Endothelial cell of umbilical vein (primary cell): ENCODE measurements at regions not wholly inside any gene's neighbourhood (a gene's known extent, or its start where the extent isn't known, plus 50 kb on each side); places are given as distances from the start of the nearest gene placed in this dataset.

ENCODE experiments used
- EZH2 ChIP-seq: IDR thresholded peaks from 2 replicates; pipeline ENCODE4 v1.6.1; 2012; ENCODE audit warnings: borderline replicate concordance, low read depth, mild to moderate bottlenecking, moderate library complexity, low read length, inconsistent platforms; ENCODE audit not compliant: severe bottlenecking
- JUN ChIP-seq: IDR thresholded peaks from 2 replicates; pipeline ENCODE4 v1.6.1; 2011; ENCODE audit warnings: borderline replicate concordance, low read depth; ENCODE audit not compliant: insufficient read length, insufficient read depth
- POLR2A ChIP-seq: IDR thresholded peaks from 2 replicates; pipeline ENCODE4 v1.6.1; 2012; ENCODE audit warnings: low read depth, mild to moderate bottlenecking, control low read depth, low read length
- POLR2AphosphoS5 ChIP-seq: IDR thresholded peaks from 2 replicates; pipeline ENCODE4 v1.6.1; 2012; ENCODE audit warnings: low read depth, mild to moderate bottlenecking, control low read depth, low read length, moderate library complexity; ENCODE audit not compliant: insufficient read depth
- TF ChIP-seq, protein P1 (sequence below), 2 donors: IDR thresholded peaks; 1 replicate in 1 of 2; 2 replicates in 1 of 2; pipeline ENCODE4 v1.5.1; 2011; ENCODE audit warnings: low read length in 2 of 2, mild to moderate bottlenecking in 2 of 2, moderate library complexity in 2 of 2, control low read depth in 1 of 2, inconsistent platforms in 1 of 2, low read depth in 1 of 2; ENCODE audit not compliant: insufficient read depth in 1 of 2; ENCODE audit errors: extremely low read depth in 1 of 2
- TF ChIP-seq, protein P2 (sequence below): IDR thresholded peaks from 2 replicates; pipeline ENCODE4 v1.6.1; 2011; ENCODE audit not compliant: insufficient read depth, insufficient read length

DNA sequence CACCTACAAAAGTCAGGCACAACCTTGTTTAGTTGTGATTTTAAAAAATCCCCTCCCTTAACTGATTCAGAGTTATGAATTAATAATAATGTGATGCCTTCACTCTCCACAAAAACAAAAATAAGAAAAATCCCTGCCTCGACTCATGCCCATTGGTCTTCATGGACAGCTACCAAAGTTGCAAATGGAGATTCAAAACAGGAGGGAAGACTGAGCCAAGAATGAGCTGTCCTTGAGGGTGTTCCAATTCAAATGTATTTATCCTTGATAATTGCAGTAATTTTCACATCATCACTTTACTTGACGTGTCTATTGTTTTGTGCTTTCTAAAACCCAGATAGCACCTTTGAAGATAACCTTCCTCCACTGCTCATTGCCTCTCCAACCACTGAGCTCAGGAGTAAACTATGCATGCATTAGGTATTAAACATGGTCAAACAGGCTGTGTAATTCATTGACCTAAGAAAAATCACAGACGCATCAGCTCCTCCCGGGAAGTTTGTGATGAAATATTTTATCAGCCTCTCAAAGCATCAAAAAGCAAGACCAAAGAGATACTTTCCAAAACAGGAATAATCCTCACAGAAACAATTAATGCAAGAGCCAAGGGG, 712.7 kb upstream of the IGFBP3 start:
- TF ChIP-seq, protein P1, sequence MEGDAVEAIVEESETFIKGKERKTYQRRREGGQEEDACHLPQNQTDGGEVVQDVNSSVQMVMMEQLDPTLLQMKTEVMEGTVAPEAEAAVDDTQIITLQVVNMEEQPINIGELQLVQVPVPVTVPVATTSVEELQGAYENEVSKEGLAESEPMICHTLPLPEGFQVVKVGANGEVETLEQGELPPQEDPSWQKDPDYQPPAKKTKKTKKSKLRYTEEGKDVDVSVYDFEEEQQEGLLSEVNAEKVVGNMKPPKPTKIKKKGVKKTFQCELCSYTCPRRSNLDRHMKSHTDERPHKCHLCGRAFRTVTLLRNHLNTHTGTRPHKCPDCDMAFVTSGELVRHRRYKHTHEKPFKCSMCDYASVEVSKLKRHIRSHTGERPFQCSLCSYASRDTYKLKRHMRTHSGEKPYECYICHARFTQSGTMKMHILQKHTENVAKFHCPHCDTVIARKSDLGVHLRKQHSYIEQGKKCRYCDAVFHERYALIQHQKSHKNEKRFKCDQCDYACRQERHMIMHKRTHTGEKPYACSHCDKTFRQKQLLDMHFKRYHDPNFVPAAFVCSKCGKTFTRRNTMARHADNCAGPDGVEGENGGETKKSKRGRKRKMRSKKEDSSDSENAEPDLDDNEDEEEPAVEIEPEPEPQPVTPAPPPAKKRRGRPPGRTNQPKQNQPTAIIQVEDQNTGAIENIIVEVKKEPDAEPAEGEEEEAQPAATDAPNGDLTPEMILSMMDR (IDR thresholded peaks at IDR 0.05; ENCODE audit: extremely low read depth in 1 of 2, insufficient read depth in 1 of 2, low read depth in 1 of 2, low read length in 2 of 2) = no peak
- no peak for TF ChIP-seq EZH2
- TF ChIP-seq POLR2A = no peak
- no peak for TF ChIP-seq POLR2AphosphoS5
- no peak for TF ChIP-seq JUN
- TF ChIP-seq, protein P2, sequence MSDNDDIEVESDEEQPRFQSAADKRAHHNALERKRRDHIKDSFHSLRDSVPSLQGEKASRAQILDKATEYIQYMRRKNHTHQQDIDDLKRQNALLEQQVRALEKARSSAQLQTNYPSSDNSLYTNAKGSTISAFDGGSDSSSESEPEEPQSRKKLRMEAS = no peak
